Epidermal melanocyte (primary cell): ENCODE measurements at regions not wholly inside any gene's neighbourhood (a gene's known extent, or its start where the extent isn't known, plus 50 kb on each side); places are given as distances from the start of the nearest gene placed in this dataset.
A peak's percentile ranks its signal among the peaks of the same experiment; 100 is the strongest.

ENCODE experiments used
- DNase-seq: peaks from one replicate; pipeline ENCODE4 v3.0.0; 2011; ENCODE audit warnings: low spot score; ENCODE audit not compliant: insufficient read length

DNA sequence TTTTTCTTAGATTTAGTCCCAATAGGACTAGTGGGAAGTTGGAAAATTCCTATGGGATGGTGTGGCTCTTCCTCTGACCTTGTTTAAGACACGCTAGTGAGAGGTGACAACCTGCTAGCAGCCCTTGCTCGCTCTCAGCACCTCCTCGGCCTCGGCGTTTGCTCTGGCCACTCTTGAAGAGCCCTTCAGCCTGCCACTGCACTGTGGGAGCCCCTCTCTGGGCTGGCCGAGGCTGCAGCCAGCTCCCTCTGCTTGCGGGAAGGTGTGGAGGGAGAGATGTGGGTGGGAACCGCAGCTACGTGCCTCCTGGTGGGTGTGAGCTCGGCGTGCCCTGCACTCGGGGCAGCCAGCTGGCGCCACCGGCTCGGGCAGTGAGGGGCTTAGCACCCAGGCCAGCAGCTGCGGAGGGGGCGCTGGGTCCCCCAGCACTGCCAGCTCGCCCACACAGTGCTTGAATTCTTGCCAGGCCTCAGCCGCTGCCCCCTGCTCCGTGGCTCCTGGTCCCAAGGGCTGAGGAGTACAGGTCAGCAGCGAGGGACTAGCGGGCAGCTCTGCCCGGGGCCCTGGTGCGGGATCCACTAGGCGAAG lies 254.5 kb upstream of the ANKRD55 start:
- no peak for DNase-seq

DNA sequence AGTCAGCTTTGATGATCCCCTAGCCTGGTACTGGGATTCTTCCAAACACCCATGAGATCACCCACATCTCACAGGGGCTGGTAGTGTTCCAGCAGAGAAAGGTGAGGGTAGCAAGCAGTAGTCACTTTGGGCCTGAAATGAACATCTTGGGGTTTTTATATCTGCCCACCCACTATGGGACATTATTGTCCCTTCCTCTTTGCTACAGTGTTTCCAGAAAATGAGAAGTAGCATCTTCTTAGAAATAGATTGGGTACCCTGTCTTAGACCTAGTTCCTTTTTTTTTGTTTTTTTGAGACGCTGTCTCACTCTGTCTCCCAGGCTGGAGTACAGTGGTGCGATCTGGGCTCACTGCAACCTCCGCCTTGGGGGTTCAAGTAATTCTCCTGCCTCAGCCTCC lies 249.2 kb upstream of the ANKRD55 start:
- DNase-seq = no peak

DNA sequence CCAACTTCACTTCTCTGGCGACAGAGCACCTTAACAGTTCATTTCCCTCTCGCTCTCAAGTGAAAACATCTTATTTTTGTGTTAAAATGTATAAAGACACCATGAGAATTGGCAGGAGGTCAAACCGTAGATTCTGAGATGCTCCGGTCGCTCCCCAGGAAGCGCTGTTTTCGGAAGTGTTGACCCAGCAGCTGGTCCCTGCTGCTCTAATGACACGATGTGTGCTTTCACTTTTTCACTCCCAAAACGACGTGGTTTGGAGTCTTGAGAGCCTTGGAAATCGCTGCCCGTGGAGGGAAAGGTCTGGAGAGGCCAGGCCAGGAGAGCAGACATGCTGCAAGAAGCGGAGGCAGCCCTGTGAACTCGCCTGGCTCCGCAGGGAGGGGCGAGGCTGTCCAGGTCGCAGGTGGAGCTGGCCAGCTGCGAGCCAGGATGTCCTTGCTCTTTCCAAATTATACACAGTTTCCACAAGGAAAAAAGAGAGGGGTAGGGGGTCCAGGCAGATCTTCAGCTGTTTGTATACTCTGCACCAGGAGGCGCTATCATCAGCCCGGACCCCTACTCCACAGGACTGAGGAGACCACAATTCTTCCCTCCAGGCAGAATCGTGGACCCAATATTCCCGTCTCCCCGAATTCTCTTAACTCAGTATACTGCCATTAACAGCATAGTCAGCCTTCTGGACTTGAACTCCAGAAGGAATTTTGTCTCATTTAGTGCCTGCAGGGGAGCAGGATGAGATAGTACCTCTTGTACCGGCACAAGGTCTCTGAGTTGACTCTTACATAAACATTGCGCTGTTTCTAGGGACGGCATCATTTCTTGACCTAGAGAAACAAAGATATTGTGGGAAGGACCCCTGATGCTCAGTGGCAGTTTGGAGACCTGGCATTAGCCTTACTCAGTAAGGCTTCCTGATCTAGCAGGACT lies 248.6 kb upstream of the ANKRD55 start:
- peak; percentile 44 for DNase-seq

DNA sequence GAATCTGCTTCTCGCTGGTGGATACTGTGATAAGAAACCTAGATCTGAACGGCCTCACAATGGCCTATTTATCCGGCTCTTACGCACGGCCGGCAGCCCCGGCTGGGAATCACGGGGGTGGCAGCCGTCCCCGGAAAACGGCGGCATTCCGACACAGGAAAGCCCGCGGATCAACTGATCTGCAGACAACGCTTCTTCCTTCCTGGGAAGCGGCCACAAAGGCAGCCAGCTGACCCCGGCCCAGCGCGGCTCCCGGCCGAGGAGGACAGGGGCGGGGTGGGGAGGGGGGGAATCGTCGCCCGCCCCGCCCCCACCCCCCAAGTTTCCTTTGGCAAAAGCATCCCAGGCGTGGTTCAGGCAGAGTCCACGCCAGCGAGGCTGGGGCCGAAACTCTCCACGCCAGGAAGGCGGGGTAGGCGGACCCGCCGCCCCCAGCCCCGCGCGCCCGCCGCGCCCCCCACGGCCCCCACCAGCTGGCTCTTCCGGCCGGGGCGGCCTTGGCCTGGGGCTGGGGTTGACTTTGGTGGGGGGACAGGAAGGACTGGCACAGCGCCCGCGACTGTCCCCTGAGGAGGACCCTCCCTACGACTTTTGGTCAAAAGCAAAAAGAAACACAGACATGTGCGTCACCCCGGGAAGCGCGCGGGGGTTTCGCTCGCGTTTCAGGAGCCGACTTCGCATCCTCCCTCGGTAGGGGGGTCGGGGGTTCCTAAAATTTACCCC lies 247.7 kb upstream of the ANKRD55 start:
- peak; percentile 79 for DNase-seq

DNA sequence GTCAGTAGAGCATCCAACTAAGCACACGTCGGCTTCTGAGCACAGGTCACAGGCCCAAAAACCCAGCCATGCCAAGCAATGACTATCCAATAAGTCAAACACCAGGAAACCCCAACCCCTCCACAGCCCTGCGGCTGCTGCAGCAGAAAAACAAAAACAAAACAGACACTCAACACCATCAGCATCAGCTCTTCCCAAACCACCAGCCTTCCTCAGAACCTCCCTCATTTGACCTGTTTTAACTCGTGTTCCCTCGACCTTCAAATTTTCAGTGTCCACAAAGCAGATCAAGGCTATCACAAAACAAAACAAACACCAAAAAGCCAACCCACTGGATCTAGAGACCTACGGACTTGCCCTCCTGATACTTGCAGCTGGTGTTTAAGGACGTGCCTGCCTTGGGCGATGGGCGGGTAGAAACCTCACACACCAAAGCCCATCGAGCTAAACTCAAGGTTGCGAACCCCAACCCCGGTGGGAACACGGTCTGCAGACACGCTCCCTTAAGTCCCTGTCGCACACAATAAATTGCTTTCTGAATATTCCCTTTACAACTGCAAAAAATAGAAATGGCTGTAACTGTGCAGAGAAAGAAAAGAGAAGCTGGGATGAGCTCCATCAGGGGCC lies 247.1 kb upstream of the ANKRD55 start:
- no peak for DNase-seq

DNA sequence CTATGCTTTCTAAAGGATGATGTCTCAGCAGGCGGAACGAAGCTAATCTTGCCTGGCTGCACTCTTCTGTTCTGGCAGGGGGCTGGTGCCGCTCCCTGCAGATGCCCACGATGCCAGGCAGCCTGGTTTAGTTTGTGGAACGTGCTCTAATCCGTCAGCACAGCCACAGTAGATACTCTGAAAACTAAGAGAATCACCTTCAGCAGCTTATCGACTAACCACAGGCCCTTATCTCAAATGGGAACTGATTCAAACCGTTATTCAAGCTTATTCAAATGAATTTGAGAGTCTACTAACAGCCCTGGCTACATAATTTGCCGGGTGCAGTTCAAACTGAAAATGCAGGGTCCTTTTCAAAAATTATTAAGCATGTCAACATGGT lies 246.6 kb upstream of the ANKRD55 start:
- no peak for DNase-seq

DNA sequence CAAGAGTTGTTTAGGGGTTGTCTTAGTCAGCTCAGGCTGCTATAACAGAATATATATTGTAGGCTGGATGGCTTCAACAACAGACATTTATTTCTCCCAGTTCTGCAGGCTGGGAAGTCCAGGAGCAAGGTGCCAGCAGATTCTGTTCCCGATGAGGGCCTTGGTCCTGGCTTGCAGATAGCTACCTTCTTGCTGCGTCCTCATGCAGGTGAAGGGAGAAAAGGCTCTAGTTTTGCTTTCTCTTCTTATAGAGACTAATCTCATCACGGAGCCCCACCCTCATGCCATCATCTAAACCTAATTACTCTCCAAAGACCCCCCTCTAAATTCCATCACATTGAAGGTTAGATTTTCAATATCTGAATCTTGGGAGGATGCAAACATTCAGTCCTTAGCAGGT lies 246.0 kb upstream of the ANKRD55 start:
- DNase-seq = no peak

DNA sequence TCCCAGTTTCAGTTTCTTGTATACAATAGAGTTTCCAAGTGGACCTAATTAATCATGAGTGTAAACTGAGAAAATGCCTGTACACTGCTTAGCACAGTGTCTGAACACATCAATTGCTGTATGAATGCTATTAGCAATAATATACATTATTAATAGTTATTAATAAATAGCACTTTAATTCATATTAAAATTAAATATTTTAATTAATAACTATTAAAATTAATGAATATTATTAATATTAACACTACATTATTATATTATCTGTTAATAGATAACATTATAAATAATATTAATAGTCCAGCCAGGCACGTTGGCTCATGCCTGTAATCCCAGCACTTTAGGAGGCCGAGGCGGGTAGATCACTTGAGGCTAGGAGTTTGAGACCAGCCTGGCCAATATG lies 244.9 kb upstream of the ANKRD55 start:
- no peak for DNase-seq

DNA sequence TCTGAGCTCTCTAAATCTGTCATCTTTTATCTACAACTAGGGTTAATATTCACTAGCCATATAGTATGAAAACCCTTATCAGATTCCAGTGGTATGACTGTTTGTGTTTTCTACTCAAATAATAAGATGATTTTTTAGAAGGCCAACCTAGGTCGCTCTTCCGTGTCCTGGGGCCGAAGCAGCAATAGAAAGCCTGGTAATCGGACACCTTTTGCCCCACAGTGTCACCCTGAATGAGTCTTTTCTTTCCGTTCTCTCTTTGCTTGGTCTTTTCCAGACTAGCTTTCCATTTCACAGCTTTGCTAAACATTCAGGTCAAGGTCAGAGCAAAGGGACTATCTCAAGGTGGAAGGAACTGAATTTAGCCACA lies 243.3 kb upstream of the ANKRD55 start:
- no peak for DNase-seq

DNA sequence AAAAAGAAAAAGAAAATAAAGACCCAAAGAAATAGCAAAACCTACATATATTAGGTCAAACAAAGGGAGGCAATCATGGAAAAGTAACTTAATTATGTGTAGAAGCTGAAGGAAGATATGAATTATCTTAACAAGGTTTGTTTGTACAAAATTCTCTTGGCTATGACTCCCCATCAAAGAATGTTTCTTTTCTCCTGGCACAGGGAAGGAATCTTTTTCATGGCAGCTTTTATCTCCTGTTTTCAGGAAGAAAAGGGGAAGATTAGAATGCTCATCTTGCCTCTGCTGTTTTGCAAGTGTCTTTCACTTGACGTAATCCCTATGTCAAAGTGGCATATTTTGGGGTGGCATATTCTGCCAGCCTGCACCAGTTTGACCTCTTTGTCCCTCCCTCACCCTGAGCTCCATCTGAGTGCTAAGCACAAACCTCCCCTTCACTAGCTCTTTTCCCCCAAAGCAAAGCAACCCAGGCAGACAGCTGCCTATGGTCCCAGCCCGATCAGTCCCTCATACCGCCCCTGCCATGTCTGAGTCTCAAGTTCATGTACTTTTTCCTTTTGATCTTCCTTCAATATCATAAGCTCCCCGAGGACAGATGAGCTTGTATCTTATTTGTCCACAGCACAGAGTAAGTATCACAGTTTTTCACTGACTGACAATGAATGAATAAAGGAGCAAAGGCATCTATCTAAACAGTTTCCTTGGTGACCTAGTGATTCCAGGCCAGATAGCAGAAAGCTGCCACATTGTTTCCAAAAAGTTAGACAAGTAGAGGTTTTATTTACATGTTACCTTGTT lies 242.8 kb upstream of the ANKRD55 start:
- DNase-seq = no peak

DNA sequence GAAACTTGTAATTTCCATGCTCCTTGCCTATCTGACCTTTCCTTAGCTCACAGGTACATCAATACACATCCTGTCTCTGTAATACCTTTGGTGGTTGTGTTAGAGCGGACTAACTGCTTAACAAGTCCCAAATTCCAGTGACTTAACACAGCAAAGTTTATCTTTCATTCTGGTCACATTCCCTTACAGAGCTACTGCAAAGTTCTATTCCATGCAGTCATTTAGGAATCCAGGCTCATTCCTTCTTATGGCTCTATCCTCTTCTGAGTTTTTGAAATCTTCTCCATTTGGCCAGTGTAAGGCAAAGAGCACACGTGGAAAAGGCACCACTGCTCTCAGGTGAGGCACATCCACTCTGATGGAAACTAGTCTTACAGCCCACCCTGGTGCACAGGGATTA lies 238.6 kb upstream of the ANKRD55 start:
- no peak for DNase-seq

DNA sequence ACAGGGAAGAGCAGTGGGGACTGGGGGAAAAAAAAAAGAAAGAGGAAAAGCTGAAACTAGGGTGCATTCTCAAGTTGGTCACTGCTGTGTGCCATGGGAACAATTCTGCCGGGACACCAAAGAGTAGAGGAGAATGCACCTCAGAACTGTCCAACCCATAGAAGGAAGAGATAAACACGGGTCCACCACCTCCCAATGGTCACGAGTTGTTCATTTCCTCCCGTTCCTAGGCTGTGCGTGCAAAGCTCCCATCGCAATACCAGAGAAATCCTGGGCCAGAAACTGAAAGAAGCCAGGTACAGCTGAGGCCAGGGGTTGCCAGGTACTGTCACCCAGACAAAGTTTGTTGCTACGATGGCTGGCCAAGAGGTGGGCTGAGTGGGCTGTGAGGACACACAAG lies 236.9 kb upstream of the ANKRD55 start:
- no peak for DNase-seq

DNA sequence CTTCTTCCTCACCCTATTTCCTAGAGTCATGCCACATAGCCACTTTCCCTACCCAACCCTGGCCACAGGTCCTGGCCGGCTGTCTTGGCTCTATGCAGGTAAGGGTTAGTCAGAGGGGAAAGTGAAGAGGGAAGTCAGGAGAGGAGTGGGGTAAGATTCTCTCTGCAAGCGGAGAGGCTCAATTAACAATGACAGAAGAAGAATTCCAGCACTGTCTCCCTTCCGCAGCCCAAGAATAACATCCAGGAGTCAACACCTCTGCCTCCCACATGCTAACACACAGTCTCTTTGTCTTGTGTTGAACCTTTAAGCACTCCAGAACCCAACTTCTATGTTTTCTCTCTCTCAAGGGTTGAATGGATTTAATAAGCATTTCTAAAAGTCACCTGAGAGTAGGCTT lies 235.1 kb upstream of the ANKRD55 start:
- no peak for DNase-seq

DNA sequence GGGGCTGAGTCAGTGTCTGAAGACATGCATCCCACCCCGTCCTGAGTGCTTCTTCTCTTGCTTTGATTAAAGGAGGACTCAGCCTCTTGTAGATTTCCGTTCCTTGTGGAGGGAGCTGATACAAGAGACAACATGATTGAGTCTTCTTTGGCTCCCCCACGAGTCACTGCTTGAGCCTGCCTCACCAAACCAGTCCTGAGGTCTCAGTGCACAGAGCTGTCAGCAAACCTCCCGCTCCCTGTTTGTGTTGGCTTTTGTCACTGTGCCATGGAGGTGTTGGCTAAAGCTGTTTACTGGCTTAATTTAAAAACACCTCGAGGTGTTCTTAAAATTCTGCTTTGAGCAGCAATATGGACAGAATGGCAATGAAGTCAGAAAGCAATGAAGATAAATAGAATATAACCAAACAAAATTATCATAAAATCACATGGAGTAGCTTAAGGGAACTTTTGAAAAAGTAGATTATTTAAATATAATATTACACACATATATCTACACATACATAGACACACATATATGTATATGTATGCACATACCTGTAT lies 234.1 kb upstream of the ANKRD55 start:
- no peak for DNase-seq

DNA sequence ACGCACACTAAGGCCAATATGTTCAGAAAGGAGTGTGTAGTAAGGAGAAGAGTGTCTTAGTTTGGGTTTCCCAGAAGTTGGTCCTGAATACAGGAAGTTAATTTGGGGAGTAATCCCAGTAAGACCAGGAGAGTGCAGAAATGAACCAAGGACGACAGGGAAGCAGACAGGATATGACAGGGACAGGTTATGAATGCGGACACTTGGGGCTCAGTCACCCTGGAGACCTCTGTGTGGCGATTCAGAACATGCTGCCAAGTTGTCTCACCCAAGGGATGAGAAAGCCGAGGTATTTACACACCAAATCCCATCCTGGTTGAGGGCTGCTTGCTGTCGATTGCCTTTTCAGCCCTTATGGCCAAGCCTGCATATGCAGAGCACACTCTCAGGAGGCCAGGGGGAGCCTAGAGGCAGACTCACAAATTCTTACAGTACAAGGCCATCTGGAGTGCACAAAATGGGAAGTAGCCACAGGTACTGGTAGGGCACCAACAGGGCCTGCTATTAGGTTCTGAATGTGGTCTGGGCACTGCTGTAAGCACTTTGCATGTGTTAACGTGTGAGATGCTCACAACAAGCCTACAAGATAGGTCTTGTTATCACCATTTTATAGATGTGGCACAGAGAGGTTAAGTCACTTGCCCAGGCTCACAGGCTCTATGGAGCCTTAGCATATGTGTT lies 233.1 kb upstream of the ANKRD55 start:
- no peak for DNase-seq

DNA sequence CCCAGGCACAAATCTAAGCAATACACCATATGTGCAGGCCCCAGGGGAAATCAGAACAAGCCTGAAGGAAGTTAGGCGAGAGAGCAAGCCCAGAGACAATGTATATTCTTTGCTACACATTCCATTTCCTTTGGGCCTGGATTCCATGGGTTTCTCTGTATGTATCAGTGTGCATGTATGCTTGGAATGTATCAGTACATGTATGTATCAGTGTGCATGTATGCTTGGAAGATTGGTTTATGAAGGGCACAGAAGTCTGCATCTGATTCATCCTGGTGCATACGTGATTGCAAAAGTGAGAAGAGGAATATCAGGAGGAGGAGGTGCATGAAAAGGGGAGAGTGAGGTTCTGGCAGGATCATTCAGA lies 232.6 kb upstream of the ANKRD55 start:
- no peak for DNase-seq

DNA sequence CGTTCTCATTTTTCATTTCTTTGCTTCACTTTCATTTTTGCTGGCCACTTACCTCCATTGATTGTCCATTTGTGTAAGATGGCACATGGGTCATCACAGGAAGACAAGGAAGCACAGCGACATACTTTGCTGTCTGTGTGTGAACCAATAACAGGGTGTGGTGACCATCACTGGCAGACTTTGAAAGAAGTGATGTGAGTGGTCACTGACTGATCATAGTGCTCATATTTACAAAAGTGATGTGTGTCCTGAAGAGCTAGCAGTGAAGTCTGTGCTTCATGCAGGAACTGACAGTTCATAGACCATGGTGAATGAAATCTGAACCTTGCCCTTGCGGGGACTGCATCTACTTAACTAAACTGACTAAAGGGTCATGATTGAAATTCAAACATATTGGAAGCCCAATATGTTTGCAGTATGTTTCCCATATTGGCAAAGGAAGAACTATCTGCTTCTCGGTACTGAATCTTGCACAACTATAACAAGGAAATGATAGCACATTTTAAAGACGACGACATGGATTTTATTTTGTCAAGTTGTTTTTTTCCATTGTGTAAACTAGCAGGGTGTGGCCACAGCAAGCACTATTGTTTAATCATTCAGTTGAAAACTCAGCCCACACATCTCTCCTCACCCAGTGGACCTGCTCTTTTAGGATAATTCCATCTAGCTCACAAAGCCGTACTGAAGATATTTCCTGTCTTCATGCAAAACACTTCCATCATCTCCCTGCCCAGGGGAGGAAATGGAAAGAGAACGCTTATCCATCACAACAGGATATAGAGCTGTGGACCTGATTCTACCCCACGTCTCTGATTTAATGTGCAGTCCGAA lies 232.0 kb upstream of the ANKRD55 start:
- DNase-seq = no peak

DNA sequence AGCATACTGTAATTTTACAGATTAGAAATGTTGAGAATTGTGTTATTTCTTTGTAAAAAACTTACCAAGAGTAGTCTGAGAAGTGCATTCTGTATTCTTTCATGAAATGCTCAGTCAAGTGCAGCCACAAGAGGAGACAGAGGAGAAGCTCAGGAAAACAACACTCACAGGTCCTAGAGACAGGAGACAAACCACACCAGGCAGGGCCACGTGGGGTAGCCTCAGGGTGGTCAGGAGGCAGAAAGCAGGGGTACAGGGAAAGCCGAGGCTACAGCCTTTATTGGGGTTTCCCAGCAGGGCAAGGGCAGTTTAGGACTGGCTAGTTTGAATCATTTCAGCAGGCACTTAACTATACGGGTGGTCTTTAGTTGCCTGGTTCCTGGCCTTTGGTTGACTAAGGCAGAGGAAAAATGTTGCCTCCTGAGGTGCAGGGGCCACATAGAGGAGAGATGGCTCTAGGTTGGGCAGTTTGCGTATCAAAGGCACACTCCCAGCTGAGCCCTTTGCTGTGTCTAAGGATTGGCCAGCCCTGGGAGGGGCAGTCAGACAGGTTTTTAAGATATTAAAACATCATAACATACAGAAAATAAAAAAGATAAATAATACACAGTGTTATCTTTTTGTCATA lies 230.9 kb upstream of the ANKRD55 start:
- DNase-seq = no peak

DNA sequence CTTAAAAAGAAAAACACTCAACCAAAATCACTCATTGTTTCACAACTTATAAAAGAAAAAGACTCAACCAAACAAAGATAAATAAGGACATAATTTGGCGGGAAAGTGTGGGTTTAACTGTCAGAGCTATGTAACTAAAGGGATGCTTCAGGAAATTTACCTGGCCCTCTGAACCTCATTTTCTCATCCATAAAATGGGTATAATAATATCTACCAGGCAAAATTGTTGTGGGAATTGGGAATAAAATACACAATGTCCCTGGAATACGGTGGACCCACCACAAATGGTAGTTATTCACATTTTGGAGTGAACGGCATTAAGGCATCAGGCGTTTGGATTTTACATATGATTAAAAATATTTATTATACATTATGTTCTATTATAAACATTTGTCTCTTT lies 228.5 kb upstream of the ANKRD55 start:
- no peak for DNase-seq
